ENCODE measurements at regions not wholly inside any gene's neighbourhood (a gene's known extent, or its start where the extent isn't known, plus 50 kb on each side); places are given as distances from the start of the nearest gene placed in this dataset.

DNA sequence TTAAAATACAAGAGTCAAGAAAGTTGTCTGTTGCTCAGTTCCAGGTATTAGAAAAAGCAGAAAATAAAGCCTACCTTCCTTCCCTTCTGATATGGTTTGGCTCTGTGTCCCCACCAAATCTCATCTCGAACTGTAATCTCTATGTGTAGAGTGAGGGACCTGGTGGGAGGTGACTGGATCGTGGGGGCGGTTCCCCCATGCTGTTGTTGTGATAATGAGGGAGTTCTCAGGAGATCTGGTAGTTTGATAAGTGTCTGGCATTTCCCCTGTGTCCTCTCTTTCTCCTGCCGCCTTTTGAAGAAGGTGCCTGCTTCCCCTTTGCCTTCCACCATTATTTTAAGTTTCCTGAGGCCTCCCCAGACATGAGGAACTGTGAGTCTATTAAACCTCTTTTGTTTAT is 288.8 kb upstream of the LMCD1 start:
- no peak for TF ChIP-seq CTCF (IDR thresholded peaks at IDR 0.05)
- Histone ChIP-seq H3K9me3 (no peaks in the 10 kb centered on the region), H3K4me1 (no peaks in the 10 kb centered on the region), H3K27ac (no peak overlapping the region), H3K27me3 (no peaks in the 10 kb centered on the region), H3K4me3 (no peak overlapping the region), H3K36me3 (no peaks in the 10 kb centered on the region)
- no peak for DNase-seq
- no peak for ATAC-seq
- intact Hi-C loops (cut with DNase I) = no loop called here

DNA sequence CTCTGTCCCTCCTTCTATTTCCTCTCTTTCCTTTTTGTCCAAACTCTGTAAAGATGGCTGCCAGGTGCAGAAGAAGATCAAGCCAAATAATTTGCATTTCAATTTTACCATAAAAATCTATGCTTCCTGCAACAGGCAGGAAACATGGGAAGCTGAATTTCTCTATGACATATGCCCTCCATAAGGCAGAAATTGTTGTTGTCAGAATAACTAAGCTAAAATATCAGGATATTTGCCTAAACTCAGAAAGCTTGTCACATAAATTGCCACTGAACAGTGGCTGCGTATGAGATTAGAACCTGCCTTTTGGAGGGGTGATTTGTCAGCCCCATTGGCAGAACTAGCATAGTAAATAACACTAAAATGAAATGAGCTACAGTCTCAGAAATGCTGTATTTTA is 288.3 kb upstream of the LMCD1 start:
- DNase-seq (no peak), ATAC-seq (no peak)
- H3K36me3 ChIP-seq = no peaks in the 10 kb centered on the region
- H3K27ac ChIP-seq = no peak overlapping the region
- intact Hi-C loops (cut with DNase I) = no loop called here
- no peaks in the 10 kb centered on the region for H3K27me3 ChIP-seq
- H3K4me3 ChIP-seq = no peak overlapping the region
- no peaks in the 10 kb centered on the region for H3K9me3 ChIP-seq
- no peaks in the 10 kb centered on the region for H3K4me1 ChIP-seq
- no peak for TF ChIP-seq CTCF (IDR thresholded peaks at IDR 0.05)

DNA sequence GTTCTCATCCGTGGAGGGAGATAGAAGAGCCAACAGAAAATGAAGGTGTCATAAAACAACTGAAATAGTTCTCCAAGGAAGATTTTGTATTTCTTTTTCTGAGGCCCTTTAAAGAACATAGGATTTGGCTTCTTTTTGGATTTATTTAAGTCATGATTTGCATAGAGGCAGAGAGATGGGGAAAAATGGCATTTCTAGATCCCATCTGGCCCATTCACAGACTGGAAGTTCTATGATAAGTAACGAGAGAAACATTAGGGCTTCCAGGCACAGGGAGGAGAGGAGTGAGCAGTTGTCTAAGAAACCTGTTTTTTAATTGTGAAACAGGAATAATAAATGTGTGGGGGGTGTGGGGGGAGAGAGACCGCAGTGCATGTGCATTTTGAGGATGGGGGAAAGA is 285.8 kb upstream of the LMCD1 start:
- no peak overlapping the region for H3K27ac ChIP-seq
- intact Hi-C loops (cut with DNase I) = no loop called here
- DNase-seq (no peak), ATAC-seq (no peak)
- H3K27me3 ChIP-seq = no peaks in the 10 kb centered on the region
- H3K36me3 ChIP-seq = no peaks in the 10 kb centered on the region
- H3K4me1 ChIP-seq = no peaks in the 10 kb centered on the region
- H3K9me3 ChIP-seq = no peaks in the 10 kb centered on the region
- TF ChIP-seq CTCF (IDR thresholded peaks at IDR 0.05) = no peak
- no peak overlapping the region for H3K4me3 ChIP-seq

- H3K4me1 ChIP-seq = no peaks in the 10 kb centered on the region
- DNase-seq = no peak
- no peak for TF ChIP-seq CTCF (IDR thresholded peaks at IDR 0.05)
Measured at GRCh38 chr3:8218353-8218940, 283.2 kb upstream of the LMCD1 start.

DNA sequence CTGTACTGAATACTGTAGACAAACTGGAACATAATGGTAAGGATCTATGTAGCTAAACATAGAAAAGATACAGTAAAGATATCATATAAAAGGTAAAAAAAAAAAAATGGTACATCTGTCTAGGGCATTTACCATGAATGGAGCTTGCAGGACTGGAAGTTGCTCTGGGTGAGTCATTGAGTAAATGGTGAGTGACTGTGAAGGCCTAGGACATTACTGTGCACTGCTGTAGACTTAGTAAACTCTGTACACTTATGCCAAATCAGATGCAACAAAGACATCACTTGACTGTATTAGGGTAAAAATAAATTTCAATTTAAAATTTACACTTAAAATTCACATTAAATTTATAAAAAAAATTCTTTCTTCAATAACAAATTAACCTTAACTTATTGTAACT is 281.3 kb upstream of the LMCD1 start:
- intact Hi-C loops (cut with DNase I) = no loop called here
- Histone ChIP-seq H3K9me3 (no peaks in the 10 kb centered on the region), H3K36me3 (no peaks in the 10 kb centered on the region), H3K27me3 (no peaks in the 10 kb centered on the region), H3K27ac (no peak overlapping the region), H3K4me1 (no peaks in the 10 kb centered on the region), H3K4me3 (no peak overlapping the region)
- DNase-seq (no peak), ATAC-seq (no peak)
- no peak for TF ChIP-seq CTCF (IDR thresholded peaks at IDR 0.05)

More at GRCh38 chr3:8218353-8218940, 283.2 kb upstream of the LMCD1 start:
- Histone ChIP-seq H3K9me3 (no peaks in the 10 kb centered on the region), H3K27me3 (no peaks in the 10 kb centered on the region), H3K4me3 (no peak overlapping the region), H3K36me3 (no peaks in the 10 kb centered on the region), H3K27ac (no peak overlapping the region)
- ATAC-seq = no peak
- intact Hi-C loops (cut with DNase I) = no loop called here

DNA sequence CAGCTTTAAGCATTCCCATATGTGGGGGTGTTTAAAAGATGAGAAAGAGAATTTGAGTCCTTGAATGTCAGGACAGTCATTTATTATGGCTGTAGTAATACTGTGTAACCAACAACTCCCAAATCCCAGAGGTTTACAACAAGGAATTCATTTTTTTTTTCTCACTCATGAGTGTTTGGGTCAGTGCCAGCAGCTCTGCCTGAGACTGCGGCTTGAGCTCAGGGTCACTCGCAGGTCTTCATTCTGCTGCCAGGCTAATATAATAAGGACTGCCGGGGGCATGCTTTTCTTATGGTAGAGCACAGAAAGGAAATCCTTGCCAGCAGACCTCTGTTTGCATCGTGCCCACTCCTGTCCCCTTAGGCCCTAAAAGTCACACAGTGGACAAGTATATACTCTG is 277.9 kb upstream of the LMCD1 start:
- no peaks in the 10 kb centered on the region for H3K4me1 ChIP-seq
- H3K27me3 ChIP-seq = no peaks in the 10 kb centered on the region
- no peak overlapping the region for H3K27ac ChIP-seq
- no peak for TF ChIP-seq CTCF (IDR thresholded peaks at IDR 0.05)
- DNase-seq (no peak), ATAC-seq (no peak)
- no peaks in the 10 kb centered on the region for H3K36me3 ChIP-seq
- no peak overlapping the region for H3K4me3 ChIP-seq
- intact Hi-C loops (cut with DNase I) = no loop called here
- H3K9me3 ChIP-seq = no peaks in the 10 kb centered on the region

Measured in upper lobe of right lung (tissue), 1 donor.